ENCODE measurements at regions not wholly inside any gene's neighbourhood (a gene's known extent, or its start where the extent isn't known, plus 50 kb on each side); places are given as distances from the start of the nearest gene placed in this dataset.
"Not testable (repeated sequence)": the region's sequence is repeated elsewhere in the genome, so short reads cannot be mapped to it uniquely, and the experiment has no call there.

DNA sequence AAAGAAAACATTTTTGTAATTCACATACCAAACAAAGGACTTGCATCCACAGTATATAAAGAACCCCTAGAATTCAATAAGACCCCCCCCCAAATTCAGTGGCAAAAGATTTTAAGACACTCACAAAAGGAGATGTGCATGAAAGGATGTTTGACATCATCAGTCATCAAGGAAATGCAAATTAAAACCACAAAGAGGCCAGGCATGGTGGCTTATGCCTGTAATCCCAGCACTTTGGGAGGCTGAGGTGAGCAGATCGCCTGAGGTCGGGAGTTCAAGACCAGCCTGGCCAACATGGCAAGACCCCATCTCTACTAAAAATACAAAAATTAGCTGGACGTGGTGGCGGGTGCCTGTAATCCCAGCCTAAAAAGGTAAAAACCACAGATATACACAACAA lies 61.3 kb downstream of the AIPL1 start:
- DNase-seq = not testable (repeated sequence)

DNA sequence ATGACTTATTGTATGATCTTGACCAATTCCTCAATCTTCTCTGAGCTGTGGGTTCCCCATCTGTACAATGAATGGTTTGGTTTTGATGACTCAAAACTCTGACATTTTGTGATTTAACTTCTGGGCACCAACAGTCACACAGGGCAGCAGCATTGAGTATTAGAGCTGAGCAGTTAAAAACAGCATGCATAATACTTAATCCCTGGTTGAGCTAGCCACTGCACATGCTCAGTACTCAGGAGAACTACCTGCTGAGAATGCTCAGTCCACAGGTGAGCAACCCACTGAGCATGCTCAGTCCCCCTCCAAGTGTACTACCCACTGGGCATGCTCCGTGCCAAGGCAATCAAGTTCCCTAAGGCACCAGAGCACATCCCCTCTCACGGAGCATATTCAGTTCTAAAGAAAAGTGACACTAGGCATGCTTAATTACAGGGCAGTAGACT lies 68.7 kb downstream of the AIPL1 start:
- DNase-seq = no peak

GRCh38 chr17:6365200-6365943 lies 69.5 kb downstream of the AIPL1 start:
- DNase-seq = no peak

DNA sequence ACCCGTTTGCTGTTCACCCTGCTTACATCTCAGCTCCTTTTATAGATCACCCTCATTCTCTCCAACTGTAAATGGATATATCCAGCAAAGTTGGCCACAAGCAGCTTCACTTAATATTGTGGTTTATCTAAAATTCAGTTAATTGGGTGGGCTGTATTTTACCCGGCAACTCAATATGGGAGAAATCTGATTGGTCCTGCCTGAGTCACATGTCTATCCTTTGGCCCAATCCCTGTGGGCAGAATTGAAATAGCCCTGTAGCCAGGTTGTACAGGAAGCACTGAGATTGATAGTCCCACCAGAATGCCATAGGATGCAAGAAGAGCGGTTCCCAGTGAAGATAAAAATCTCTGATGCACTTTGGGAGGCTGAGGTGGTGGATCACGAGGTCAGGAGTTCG lies 73.2 kb downstream of the AIPL1 start:
- no peak for DNase-seq

DNA sequence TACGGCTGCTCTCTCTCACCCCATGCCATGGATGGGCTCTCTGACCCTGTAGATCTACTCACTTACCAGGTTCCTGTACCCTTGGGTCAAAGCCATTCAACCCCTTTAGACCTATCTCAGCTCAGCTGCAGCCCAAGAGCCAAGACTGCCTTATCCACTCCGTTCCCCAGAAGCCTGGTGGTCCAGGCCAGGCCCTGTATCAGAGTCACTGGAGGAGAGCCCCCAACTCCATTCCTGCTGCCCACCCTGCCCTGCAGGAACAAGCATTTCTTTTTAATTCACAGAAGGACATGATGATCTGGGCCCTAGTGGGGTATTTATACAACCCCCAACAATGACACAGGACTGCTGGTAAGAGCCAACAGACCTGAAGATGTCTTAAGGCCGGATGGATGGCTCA lies 76.8 kb downstream of the AIPL1 start:
- no peak for DNase-seq

GRCh38 chr17:6356562-6356961 lies 78.4 kb downstream of the AIPL1 start:
- DNase-seq = no peak

DNA sequence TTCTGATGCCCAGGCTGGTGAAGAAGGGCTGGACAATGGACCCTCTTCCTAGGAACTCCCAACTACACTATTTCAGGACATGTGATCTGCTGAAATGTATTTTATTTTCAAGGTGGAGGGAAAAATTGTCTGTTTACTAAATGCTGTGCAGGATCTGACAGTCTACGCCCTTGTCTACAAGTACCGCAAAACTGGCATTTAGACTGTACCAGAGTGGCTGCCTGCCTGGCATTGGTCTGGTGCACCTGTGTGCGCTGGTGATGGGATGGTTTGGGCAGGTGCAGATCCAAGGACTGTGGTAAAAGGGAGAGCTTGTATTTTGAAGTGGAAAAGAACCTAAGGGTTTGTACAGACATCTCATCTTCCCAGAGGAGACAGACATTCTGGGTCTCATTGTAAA lies 79.7 kb downstream of the AIPL1 start:
- DNase-seq = no peak

GRCh38 chr17:6352801-6353560 lies 81.9 kb downstream of the AIPL1 start:
- no peak for DNase-seq

- DNase-seq = no peak
These were observed 82.9 kb downstream of the AIPL1 start for GRCh38 chr17:6352016-6352415.

- DNase-seq = no peak
These were observed 84.1 kb downstream of the AIPL1 start for GRCh38 chr17:6350806-6351205.

DNA sequence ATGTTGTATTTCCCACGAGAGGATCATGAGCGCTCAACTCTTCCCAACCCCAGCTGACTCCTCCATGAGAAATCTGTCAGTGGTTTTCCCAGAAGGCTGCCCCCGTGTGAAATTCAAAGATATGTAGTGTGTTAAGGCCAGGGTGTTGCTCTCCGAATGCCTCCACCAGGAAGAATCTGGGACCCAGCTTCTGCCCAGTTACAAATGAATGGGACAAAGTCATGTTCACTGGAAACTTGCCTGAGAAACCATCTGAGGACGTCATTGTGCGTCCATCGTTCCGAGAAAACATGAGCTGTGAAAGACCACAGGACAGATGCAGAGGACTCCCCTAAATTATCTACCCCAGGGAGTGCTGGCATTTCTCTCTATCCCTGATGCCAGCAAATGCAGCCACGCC lies 86.0 kb downstream of the AIPL1 start:
- DNase-seq = no peak

GRCh38 chr17:6347776-6348175 lies 87.1 kb downstream of the AIPL1 start:
- no peak for DNase-seq

GRCh38 chr17:6346986-6347385 lies 87.9 kb downstream of the AIPL1 start:
- DNase-seq = no peak

DNA sequence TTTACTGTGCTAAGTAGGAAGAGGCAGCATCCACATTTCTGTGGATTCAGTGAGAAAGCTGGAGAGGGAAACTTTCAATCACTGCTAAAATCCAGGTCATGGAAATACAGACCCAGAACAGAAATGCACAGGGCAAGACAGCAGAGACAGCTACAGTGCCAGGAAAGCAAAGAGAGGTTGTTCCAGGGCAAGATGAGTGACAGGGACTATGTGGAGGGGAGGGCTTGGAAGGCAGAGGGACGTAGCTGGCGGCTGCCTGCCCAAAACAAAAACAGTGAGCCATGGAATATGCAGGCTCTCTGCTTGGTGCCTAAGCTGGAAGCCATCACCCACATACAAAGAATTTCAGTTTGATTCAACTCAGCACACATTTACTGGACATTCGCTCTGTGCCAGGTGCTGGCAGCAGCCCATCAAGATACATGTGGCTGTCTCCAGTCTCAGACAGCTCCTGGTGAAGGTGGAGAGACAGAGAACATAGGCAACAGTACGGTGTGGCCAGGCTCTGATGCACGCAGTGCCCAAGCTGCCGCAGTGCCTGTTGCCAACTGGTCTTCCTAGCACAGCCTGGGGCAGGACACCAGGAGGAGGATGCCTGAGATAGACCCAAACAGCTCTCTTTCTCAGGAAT lies 88.7 kb downstream of the AIPL1 start:
- DNase-seq = no peak

GRCh38 chr17:6343736-6344135 lies 91.2 kb downstream of the AIPL1 start:
- no peak for DNase-seq

DNA sequence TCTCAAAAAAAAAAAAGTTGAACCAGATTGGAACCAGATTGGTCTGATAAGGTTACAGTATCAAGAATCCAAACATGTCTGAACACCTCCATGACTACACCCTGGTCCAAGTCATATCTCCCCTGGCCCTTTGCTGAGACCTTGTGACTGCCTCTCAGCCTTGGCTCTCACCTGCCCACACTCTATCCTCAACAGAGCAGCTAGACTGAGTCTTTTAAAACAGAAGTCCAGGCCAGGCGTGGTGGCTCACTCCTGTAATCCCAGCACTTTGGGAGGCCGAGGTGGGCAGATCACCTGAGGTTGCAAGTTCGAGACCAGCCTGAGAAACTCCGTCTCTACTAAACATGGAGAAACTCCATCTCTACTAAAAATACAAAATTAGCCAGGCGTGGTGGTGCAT lies 91.7 kb downstream of the AIPL1 start:
- no peak for DNase-seq

GRCh38 chr17:6340708-6341107 lies 94.2 kb downstream of the AIPL1 start:
- DNase-seq = no peak

- no peak for DNase-seq
These were observed 100.5 kb downstream of the AIPL1 start for GRCh38 chr17:6334386-6334785.

- no peak for DNase-seq
These were observed 104.0 kb downstream of the AIPL1 start for GRCh38 chr17:6330936-6331335.

DNA sequence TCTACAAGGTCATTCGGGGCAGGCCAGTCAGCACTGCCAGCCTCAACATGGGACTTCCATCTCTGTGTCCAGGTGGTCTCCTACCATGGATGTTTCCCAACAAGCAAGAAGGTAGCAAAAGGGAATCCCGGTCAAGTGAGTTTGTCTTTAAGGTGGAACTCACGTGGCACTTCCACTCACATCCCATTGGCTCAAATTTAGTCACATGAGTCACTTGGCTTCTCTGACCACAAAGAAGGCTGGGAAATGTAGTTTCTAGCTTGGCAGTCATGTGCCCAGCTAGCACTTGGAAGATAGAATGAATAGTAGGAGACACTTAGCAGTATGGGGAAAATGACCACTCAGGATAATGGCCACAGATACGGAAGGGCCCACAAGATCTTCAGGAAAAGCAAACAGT lies 106.6 kb downstream of the AIPL1 start:
- no peak for DNase-seq

- peak; percentile 5 for DNase-seq
These were observed 107.9 kb downstream of the AIPL1 start for GRCh38 chr17:6327007-6327406.

- DNase-seq = no peak
These were observed 108.4 kb downstream of the AIPL1 start for GRCh38 chr17:6326483-6326882.

GRCh38 chr17:6325741-6326140 lies 109.2 kb downstream of the AIPL1 start:
- DNase-seq = no peak

DNA sequence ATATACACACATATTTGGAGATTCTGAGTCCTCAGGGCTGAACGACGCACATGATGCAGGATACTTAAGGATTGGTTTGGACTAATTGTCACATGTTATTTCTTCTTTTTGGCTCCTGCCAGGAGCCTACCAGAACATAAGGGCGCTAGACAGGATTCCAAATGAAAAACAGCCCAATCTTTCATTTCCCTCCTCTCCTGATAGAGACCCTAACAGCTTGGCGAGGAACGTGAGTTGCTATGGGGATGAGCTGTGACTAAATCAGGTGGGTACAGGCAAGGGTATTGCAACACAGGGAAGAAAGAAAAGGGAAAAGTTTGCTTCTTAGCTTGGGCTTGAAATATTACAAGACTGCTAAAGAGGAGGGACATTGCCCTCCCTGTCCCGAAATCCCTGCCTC lies 109.9 kb downstream of the AIPL1 start:
- DNase-seq = no peak
